ENCODE measurements at regions not wholly inside any gene's neighbourhood (a gene's known extent, or its start where the extent isn't known, plus 50 kb on each side); places are given as distances from the start of the nearest gene placed in this dataset.
A peak's percentile ranks its signal among the peaks of the same experiment; 100 is the strongest.

GRCh38 chrX:14125462-14125861 lies 95.8 kb upstream of the GEMIN8 start:
- DNase-seq = no peak

GRCh38 chrX:14124562-14124961 lies 94.9 kb upstream of the GEMIN8 start:
- no peak for DNase-seq

- peak; percentile 60 for DNase-seq
Measured at GRCh38 chrX:14095702-14096101, 66.0 kb upstream of the GEMIN8 start.

- no peak for DNase-seq
Measured at GRCh38 chrX:14094191-14094590, 64.5 kb upstream of the GEMIN8 start.

- DNase-seq = no peak
Measured at GRCh38 chrX:14084466-14084865, 54.8 kb upstream of the GEMIN8 start.

GRCh38 chrX:14083783-14084182 lies 54.1 kb upstream of the GEMIN8 start:
- DNase-seq = no peak

GRCh38 chrX:14079891-14080430 lies 50.3 kb upstream of the GEMIN8 start:
- no peak for DNase-seq

Measured in islet precursor cell (in vitro differentiated cells).